LNCAP (cell line): ENCODE measurements at regions not wholly inside any gene's neighbourhood (a gene's known extent, or its start where the extent isn't known, plus 50 kb on each side); places are given as distances from the start of the nearest gene placed in this dataset.

Experiments used
- CTCF ChIP-seq: fragments of 450-650 bp; IDR thresholded peaks from 2 replicates; pipeline ENCODE4 v1.5.1; 2017; ENCODE audit warnings: mild to moderate bottlenecking

GRCh38 chr12:60075091-60075490 lies 479.3 kb downstream of the SLC16A7 start:
- no peak for TF ChIP-seq CTCF

- TF ChIP-seq CTCF, result no peak
Measured at GRCh38 chr12:60078026-60078425, 482.2 kb downstream of the SLC16A7 start.

- no peak for TF ChIP-seq CTCF
Measured at GRCh38 chr12:60093428-60093827, 497.6 kb downstream of the SLC16A7 start.

GRCh38 chr12:60094436-60094835 lies 498.6 kb downstream of the SLC16A7 start:
- TF ChIP-seq CTCF, result no peak

- no peak for TF ChIP-seq CTCF
Measured at GRCh38 chr12:60096727-60097126, 500.9 kb downstream of the SLC16A7 start.

GRCh38 chr12:60100160-60100559 lies 504.3 kb downstream of the SLC16A7 start:
- no peak for TF ChIP-seq CTCF

- TF ChIP-seq CTCF, result no peak
Measured at GRCh38 chr12:60100852-60101251, 505.0 kb downstream of the SLC16A7 start.

GRCh38 chr12:60101715-60102114 lies 505.9 kb downstream of the SLC16A7 start:
- TF ChIP-seq CTCF, result no peak
